H4 (cell line): ENCODE measurements at regions not wholly inside any gene's neighbourhood (a gene's known extent, or its start where the extent isn't known, plus 50 kb on each side); places are given as distances from the start of the nearest gene placed in this dataset.
"Not testable (repeated sequence)": the region's sequence is repeated elsewhere in the genome, so short reads cannot be mapped to it uniquely, and the experiment has no call there.

Experiments used
- DNase-seq: peaks from one replicate; pipeline ENCODE4 v3.0.0-alpha.2; 2015; ENCODE audit warnings: low spot score

- no peak for DNase-seq
Measured at GRCh38 chr4:160082432-160083207, 979.7 kb downstream of the RAPGEF2 start.

GRCh38 chr4:160091631-160092030 is 988.8 kb downstream of the RAPGEF2 start:
- DNase-seq: no peak

GRCh38 chr4:160100316-160100715 is 997.4 kb downstream of the RAPGEF2 start:
- no peak for DNase-seq

- DNase-seq: no peak
Measured at GRCh38 chr4:160110891-160111290, 1008.0 kb downstream of the RAPGEF2 start.

GRCh38 chr4:160117686-160118085 is 1014.8 kb downstream of the RAPGEF2 start:
- DNase-seq: no peak

GRCh38 chr4:160125576-160126287 is 1022.9 kb downstream of the RAPGEF2 start:
- DNase-seq: not testable (repeated sequence)

GRCh38 chr4:160127211-160127610 is 1024.3 kb downstream of the RAPGEF2 start:
- no peak for DNase-seq

- peak; percentile 81 for DNase-seq
Measured at GRCh38 chr4:160129439-160129838, 1026.6 kb downstream of the RAPGEF2 start.

GRCh38 chr4:160136021-160136420 is 1033.1 kb downstream of the RAPGEF2 start:
- DNase-seq: peak; percentile 57

- no peak for DNase-seq
Measured at GRCh38 chr4:160141206-160141605, 1038.3 kb downstream of the RAPGEF2 start.

GRCh38 chr4:160142579-160142978 is 1039.7 kb downstream of the RAPGEF2 start:
- no peak for DNase-seq

GRCh38 chr4:160143574-160143973 is 1040.7 kb downstream of the RAPGEF2 start:
- no peak for DNase-seq

GRCh38 chr4:160159457-160159856 is 1056.6 kb downstream of the RAPGEF2 start:
- no peak for DNase-seq

GRCh38 chr4:160161026-160161425 is 1058.1 kb downstream of the RAPGEF2 start:
- no peak for DNase-seq

GRCh38 chr4:160175064-160175643 is 1072.3 kb downstream of the RAPGEF2 start:
- peak; percentile 54 for DNase-seq

GRCh38 chr4:160180211-160180610 is 1077.3 kb downstream of the RAPGEF2 start:
- peak; percentile 42 for DNase-seq

GRCh38 chr4:160182727-160183126 is 1079.8 kb downstream of the RAPGEF2 start:
- DNase-seq: no peak

- DNase-seq: no peak
Measured at GRCh38 chr4:160184884-160185283, 1082.0 kb downstream of the RAPGEF2 start.

GRCh38 chr4:160193787-160194186 is 1090.9 kb downstream of the RAPGEF2 start:
- no peak for DNase-seq

GRCh38 chr4:160194716-160195115 is 1091.8 kb downstream of the RAPGEF2 start:
- DNase-seq: no peak

GRCh38 chr4:160202802-160203201 is 1099.9 kb downstream of the RAPGEF2 start:
- DNase-seq: no peak

GRCh38 chr4:160212078-160212477 is 1109.2 kb downstream of the RAPGEF2 start:
- no peak for DNase-seq

- DNase-seq: no peak
Measured at GRCh38 chr4:160213366-160213765, 1110.5 kb downstream of the RAPGEF2 start.
